Keratinocyte (primary cell): ENCODE measurements at regions not wholly inside any gene's neighbourhood (a gene's known extent, or its start where the extent isn't known, plus 50 kb on each side); places are given as distances from the start of the nearest gene placed in this dataset.

ENCODE experiments used
- DNase-seq: peaks from one replicate; pipeline ENCODE4 v3.0.0-alpha.2; 2011; ENCODE audit warnings: low read depth, missing footprints, low spot score
- FAIRE-seq: peaks from 2 replicates; lab custom pipeline; 2011; peaks lifted over from hg19 to GRCh38; lab: Jason Lieb, UNC
- H2AFZ ChIP-seq: 2 replicates; pipeline ENCODE4 v1.6.0; 2012; ENCODE audit warnings: low read length, control low read depth, inconsistent platforms; ENCODE audit not compliant: control insufficient read depth
- H3K27ac ChIP-seq: 2 replicates; pipeline ENCODE4 v1.5.1; 2011; ENCODE audit warnings: low read length; ENCODE audit not compliant: control insufficient read depth, insufficient read depth
- H3K27me3 ChIP-seq: 3 replicates; pipeline ENCODE4 v1.6.0; 2011; ENCODE audit warnings: low read length; ENCODE audit not compliant: control insufficient read depth, insufficient read depth; ENCODE audit errors: extremely low read depth
- H3K36me3 ChIP-seq, 2 experiments: 2 replicates in 1 of 2; 3 replicates in 1 of 2; pipeline ENCODE4 v1.5.1; 2011; ENCODE audit warnings: low read length in 2 of 2, mild to moderate bottlenecking in 1 of 2; ENCODE audit not compliant: control insufficient read depth in 2 of 2, insufficient read depth in 2 of 2; ENCODE audit errors: extremely low read depth in 1 of 2
- H3K4me1 ChIP-seq: 3 replicates; pipeline ENCODE4 v1.5.1; 2011; ENCODE audit warnings: low read length; ENCODE audit not compliant: control insufficient read depth, insufficient read depth; ENCODE audit errors: extremely low read depth
- H3K4me2 ChIP-seq: 3 replicates; pipeline ENCODE4 v1.6.0; 2011; ENCODE audit warnings: low read depth, low read length; ENCODE audit not compliant: control insufficient read depth, insufficient read depth; ENCODE audit errors: extremely low read depth
- H3K4me3 ChIP-seq, 3 experiments: fragments of 200-600 bp in 1 of 3; sonication (generic) in 1 of 3; 2 replicates in 2 of 3; 3 replicates in 1 of 3; pipeline ENCODE4 v1.5.1; 2011 to 2016; ENCODE audit warnings: low read length in 3 of 3, mild to moderate bottlenecking in 3 of 3, control low read depth in 2 of 3, inconsistent platforms in 1 of 3, low read depth in 1 of 3, mixed read lengths in 1 of 3, mixed run types in 1 of 3, moderate library complexity in 1 of 3; ENCODE audit not compliant: control insufficient read depth in 2 of 3, insufficient read depth in 2 of 3; ENCODE audit errors: extremely low read depth in 1 of 3
- H3K79me2 ChIP-seq: 2 replicates; pipeline ENCODE4 v1.6.0; 2012; ENCODE audit warnings: low read length; ENCODE audit not compliant: control insufficient read depth, insufficient read depth
- H3K9ac ChIP-seq: 3 replicates; pipeline ENCODE4 v1.6.0; 2011; ENCODE audit warnings: low read length; ENCODE audit not compliant: control insufficient read depth, insufficient read depth; ENCODE audit errors: extremely low read depth
- H3K9me1 ChIP-seq: 3 replicates; pipeline ENCODE4 v1.6.0; 2011; ENCODE audit warnings: low read length; ENCODE audit not compliant: control insufficient read depth, insufficient read depth; ENCODE audit errors: extremely low read depth
- H3K9me3 ChIP-seq: 2 replicates; pipeline ENCODE4 v1.5.1; 2012; ENCODE audit warnings: low read depth, low read length; ENCODE audit not compliant: control insufficient read depth
- H4K20me1 ChIP-seq: 3 replicates; pipeline ENCODE4 v1.6.0; 2011; ENCODE audit warnings: low read length; ENCODE audit not compliant: control insufficient read depth, insufficient read depth; ENCODE audit errors: extremely low read depth
- CTCF ChIP-seq, 3 experiments: IDR thresholded peaks in 1 of 3; conservative IDR thresholded peaks in 1 of 3; optimal IDR thresholded peaks in 1 of 3; 2 replicates in 2 of 3; 3 replicates in 1 of 3; pipeline versions ENCODE3 to v1.5.1; 2011; ENCODE audit warnings: low read length in 3 of 3, mild to moderate bottlenecking in 3 of 3, moderate library complexity in 2 of 3, control low read depth in 1 of 3, inconsistent platforms in 1 of 3; ENCODE audit not compliant: insufficient read depth in 2 of 3; ENCODE audit errors: extremely low read depth in 1 of 3
- EZH2 ChIP-seq: IDR thresholded peaks from one replicate; pipeline ENCODE4 v1.6.1; 2012; ENCODE audit warnings: inconsistent platforms, mild to moderate bottlenecking, low read length, moderate library complexity
- dilution Hi-C: fragments of 300-500 bp; cut with MboI; formaldehyde crosslinking; loops from one replicate; pipeline ENCODE4 v1.7.0; 2020; ENCODE audit warnings: low sequenced_read_pairs; ENCODE audit not compliant: extremely low pct_ligation_motif_present

- no peak overlapping the region for H3K4me2 ChIP-seq
- no peaks in the 10 kb centered on the region for H3K9me3 ChIP-seq
- dilution Hi-C loops, result no loop called here
- no peaks in the 10 kb centered on the region for H4K20me1 ChIP-seq
- FAIRE-seq (no peak), DNase-seq (no peak)
- H3K79me2 ChIP-seq, result no peaks in the 10 kb centered on the region
- no peak for TF ChIP-seq EZH2
- no peak for TF ChIP-seq CTCF (optimal IDR thresholded peaks at IDR 0.05 in 1 of 3, IDR thresholded peaks at IDR 0.05 in 1 of 3, conservative IDR thresholded peaks at IDR 0.05 in 1 of 3; ENCODE audit: extremely low read depth in 1 of 3, insufficient read depth in 2 of 3, low read length in 3 of 3)
- H3K36me3 ChIP-seq, result no peaks in the 10 kb centered on the region
- no peak overlapping the region for H2AFZ ChIP-seq
- no peak overlapping the region for H3K27ac ChIP-seq
- H3K4me1 ChIP-seq, result no peaks in the 10 kb centered on the region
- H3K9me1 ChIP-seq, result no peaks in the 10 kb centered on the region
- H3K9ac ChIP-seq, result no peak overlapping the region
- no peak overlapping the region for H3K4me3 ChIP-seq
- no peaks in the 10 kb centered on the region for H3K27me3 ChIP-seq
Measured at GRCh38 chr18:55967019-55967418, 379.0 kb upstream of the TCF4 start.

GRCh38 chr18:55964171-55964570, 376.2 kb upstream of the TCF4 start:
- H3K79me2 ChIP-seq, result no peaks in the 10 kb centered on the region
- TF ChIP-seq EZH2 (no peak), CTCF (optimal IDR thresholded peaks at IDR 0.05 in 1 of 3, IDR thresholded peaks at IDR 0.05 in 1 of 3, conservative IDR thresholded peaks at IDR 0.05 in 1 of 3; ENCODE audit: extremely low read depth in 1 of 3, insufficient read depth in 2 of 3, low read length in 3 of 3) (no peak)
- no peak overlapping the region for H3K9ac ChIP-seq
- H3K4me1 ChIP-seq, result no peaks in the 10 kb centered on the region
- FAIRE-seq (no peak), DNase-seq (no peak)
- H3K36me3 ChIP-seq, result no peaks in the 10 kb centered on the region
- no peak overlapping the region for H3K27ac ChIP-seq
- no peak overlapping the region for H3K4me3 ChIP-seq
- no peaks in the 10 kb centered on the region for H3K9me3 ChIP-seq
- H4K20me1 ChIP-seq, result no peaks in the 10 kb centered on the region
- H3K9me1 ChIP-seq, result no peaks in the 10 kb centered on the region
- H2AFZ ChIP-seq, result no peak overlapping the region
- H3K4me2 ChIP-seq, result no peak overlapping the region
- dilution Hi-C loops, result no loop called here
- no peaks in the 10 kb centered on the region for H3K27me3 ChIP-seq
